Stimulated activated naive B cell treated with anti-CD40 and anti-IgM and Interleukin-4, amounts not matched to agents 10 μg/mL and 1 μg/mL and 100 μg/mL, for 72 hours (primary cell): ENCODE measurements at regions not wholly inside any gene's neighbourhood (a gene's known extent, or its start where the extent isn't known, plus 50 kb on each side); places are given as distances from the start of the nearest gene placed in this dataset.

Source experiments
- ATAC-seq, 2 donors: fragments of 150-1000 bp; cut with Tn5 transposase; replicated peaks; 2 replicates each; pipeline ENCODE4 v1.10.0; 2021; ENCODE audit warnings: moderate library complexity in 1 of 2
- DNase-seq: peaks from one replicate; pipeline ENCODE4 v3.0.0; 2021
- H3K27ac Mint-ChIP-seq: one replicate; pipeline ENCODE4 v1.8.0; 2022; ENCODE audit warnings: mild to moderate bottlenecking, mixed read lengths
- H3K27me3 Mint-ChIP-seq, 2 donors: one replicate each; pipeline ENCODE4 v1.8.0; 2022; ENCODE audit warnings: mixed read lengths in 2 of 2
- H3K36me3 Mint-ChIP-seq, 2 donors: one replicate each; pipeline ENCODE4 v1.8.0; 2022; ENCODE audit warnings: mixed read lengths in 2 of 2, mild to moderate bottlenecking in 1 of 2
- H3K4me1 Mint-ChIP-seq, 2 donors: one replicate each; pipeline ENCODE4 v1.8.0; 2022; ENCODE audit warnings: mixed read lengths in 2 of 2, mild to moderate bottlenecking in 1 of 2
- H3K4me3 Mint-ChIP-seq, 2 donors: one replicate each; pipeline ENCODE4 v1.8.0; 2022; ENCODE audit warnings: mild to moderate bottlenecking in 2 of 2, mixed read lengths in 2 of 2, moderate library complexity in 1 of 2
- H3K9me3 Mint-ChIP-seq, 2 donors: one replicate each; pipeline ENCODE4 v1.8.0; 2022; ENCODE audit warnings: mixed read lengths in 2 of 2, mild to moderate bottlenecking in 1 of 2

- DNase-seq (no peak), ATAC-seq (no peak)
- no peak overlapping the region for H3K4me3 Mint-ChIP-seq
- H3K27me3 Mint-ChIP-seq: no peaks in the 10 kb centered on the region
- H3K4me1 Mint-ChIP-seq: no peaks in the 10 kb centered on the region
- peaks cover 0 to 4% of the 10 kb centered on the region in 2 donors for H3K9me3 Mint-ChIP-seq
- no peak overlapping the region for H3K27ac Mint-ChIP-seq
- no peaks in the 10 kb centered on the region for H3K36me3 Mint-ChIP-seq
Measured at GRCh38 chr15:96020133-96020532, 310.4 kb upstream of the NR2F2 start.

GRCh38 chr15:96020797-96021196, 309.7 kb upstream of the NR2F2 start:
- DNase-seq (no peak), ATAC-seq (no peak)
- no peaks in the 10 kb centered on the region for H3K36me3 Mint-ChIP-seq
- no peaks in the 10 kb centered on the region for H3K4me1 Mint-ChIP-seq
- no peaks in the 10 kb centered on the region for H3K27me3 Mint-ChIP-seq
- peaks cover 0 to 4% of the 10 kb centered on the region in 2 donors for H3K9me3 Mint-ChIP-seq
- H3K27ac Mint-ChIP-seq: no peak overlapping the region
- no peak overlapping the region for H3K4me3 Mint-ChIP-seq

- Mint-ChIP-seq H3K27ac (no peak overlapping the region), H3K4me3 (no peak overlapping the region), H3K36me3 (no peaks in the 10 kb centered on the region), H3K4me1 (no peaks in the 10 kb centered on the region), H3K9me3 (peaks cover 0 to 3% of the 10 kb centered on the region in 2 donors), H3K27me3 (no peaks in the 10 kb centered on the region)
- DNase-seq (no peak), ATAC-seq (no peak)
Measured at GRCh38 chr15:96023081-96023480, 307.4 kb upstream of the NR2F2 start.

GRCh38 chr15:96027501-96027900, 303.0 kb upstream of the NR2F2 start:
- Mint-ChIP-seq H3K27ac (no peak overlapping the region), H3K36me3 (no peaks in the 10 kb centered on the region), H3K4me1 (no peaks in the 10 kb centered on the region), H3K9me3 (peaks cover 0 to 3% of the 10 kb centered on the region in 2 donors), H3K4me3 (no peak overlapping the region), H3K27me3 (no peaks in the 10 kb centered on the region)
- DNase-seq: no peak
- ATAC-seq: no peak

- Mint-ChIP-seq H3K27ac (no peak overlapping the region), H3K27me3 (no peaks in the 10 kb centered on the region), H3K9me3 (peaks cover 0 to 3% of the 10 kb centered on the region in 2 donors), H3K4me3 (no peak overlapping the region), H3K36me3 (no peaks in the 10 kb centered on the region), H3K4me1 (no peaks in the 10 kb centered on the region)
- no peak for DNase-seq
- no peak for ATAC-seq
Measured at GRCh38 chr15:96028620-96029019, 301.9 kb upstream of the NR2F2 start.

- Mint-ChIP-seq H3K27me3 (no peaks in the 10 kb centered on the region), H3K4me3 (no peak overlapping the region), H3K4me1 (no peaks in the 10 kb centered on the region), H3K36me3 (no peaks in the 10 kb centered on the region), H3K27ac (no peak overlapping the region), H3K9me3 (peaks cover 0 to 2% of the 10 kb centered on the region in 2 donors)
- no peak for DNase-seq
- no peak for ATAC-seq
Measured at GRCh38 chr15:96029172-96029571, 301.3 kb upstream of the NR2F2 start.

- ATAC-seq: no peak
Measured at GRCh38 chr15:96031426-96032110, 298.9 kb upstream of the NR2F2 start.

GRCh38 chr15:96035091-96035490, 295.4 kb upstream of the NR2F2 start:
- DNase-seq: no peak
- ATAC-seq: no peak
- H3K4me1 Mint-ChIP-seq: no peaks in the 10 kb centered on the region
- no peak overlapping the region for H3K4me3 Mint-ChIP-seq
- H3K9me3 Mint-ChIP-seq: peaks cover 0 to 5% of the 10 kb centered on the region in 2 donors
- no peaks in the 10 kb centered on the region for H3K36me3 Mint-ChIP-seq
- peaks cover 0 to 22% of the 10 kb centered on the region in 2 donors for H3K27me3 Mint-ChIP-seq
- H3K27ac Mint-ChIP-seq: no peak overlapping the region

More at GRCh38 chr15:96031426-96032110, 298.9 kb upstream of the NR2F2 start:
- Mint-ChIP-seq H3K4me3 (no peak overlapping the region), H3K27me3 (peaks cover 0 to 11% of the 10 kb centered on the region in 2 donors), H3K36me3 (no peaks in the 10 kb centered on the region), H3K9me3 (peaks cover 0 to 7% of the 10 kb centered on the region in 2 donors), H3K27ac (no peak overlapping the region), H3K4me1 (no peaks in the 10 kb centered on the region)
- no peak for DNase-seq

- DNase-seq (no peak), ATAC-seq (no peak)
- Mint-ChIP-seq H3K4me3 (no peak overlapping the region), H3K36me3 (no peaks in the 10 kb centered on the region), H3K27me3 (peaks cover 0 to 27% of the 10 kb centered on the region in 2 donors), H3K4me1 (no peaks in the 10 kb centered on the region), H3K9me3 (peaks cover 0 to 5% of the 10 kb centered on the region in 2 donors), H3K27ac (no peak overlapping the region)
Measured at GRCh38 chr15:96035635-96036034, 294.9 kb upstream of the NR2F2 start.

GRCh38 chr15:96037584-96037983, 292.9 kb upstream of the NR2F2 start:
- no peaks in the 10 kb centered on the region for H3K36me3 Mint-ChIP-seq
- ATAC-seq (no peak), DNase-seq (no peak)
- H3K27me3 Mint-ChIP-seq: peaks cover 0 to 33% of the 10 kb centered on the region in 2 donors
- peaks cover 1 to 3% of the 10 kb centered on the region in 2 donors for H3K4me1 Mint-ChIP-seq
- no peak overlapping the region for H3K27ac Mint-ChIP-seq
- no peak overlapping the region for H3K4me3 Mint-ChIP-seq
- peaks cover 0 to 9% of the 10 kb centered on the region in 2 donors for H3K9me3 Mint-ChIP-seq

- H3K27me3 Mint-ChIP-seq: peaks cover 0 to 33% of the 10 kb centered on the region in 2 donors
- DNase-seq (no peak), ATAC-seq (no peak)
- H3K4me1 Mint-ChIP-seq: peaks cover 1 to 9% of the 10 kb centered on the region in 2 donors
- no peak overlapping the region for H3K27ac Mint-ChIP-seq
- H3K36me3 Mint-ChIP-seq: no peaks in the 10 kb centered on the region
- H3K9me3 Mint-ChIP-seq: peaks cover 0 to 9% of the 10 kb centered on the region in 2 donors
- H3K4me3 Mint-ChIP-seq: no peak overlapping the region
Measured at GRCh38 chr15:96038131-96038530, 292.4 kb upstream of the NR2F2 start.

GRCh38 chr15:96038650-96039049, 291.9 kb upstream of the NR2F2 start:
- no peak for ATAC-seq
- DNase-seq: no peak
- Mint-ChIP-seq H3K27ac (no peak overlapping the region), H3K36me3 (no peaks in the 10 kb centered on the region), H3K27me3 (peaks cover 0 to 33% of the 10 kb centered on the region in 2 donors), H3K4me3 (no peak overlapping the region), H3K4me1 (peaks cover 1 to 10% of the 10 kb centered on the region in 2 donors), H3K9me3 (peaks cover 0 to 11% of the 10 kb centered on the region in 2 donors)

- Mint-ChIP-seq H3K36me3 (no peaks in the 10 kb centered on the region), H3K4me3 (no peak overlapping the region), H3K9me3 (peaks cover 0 to 8% of the 10 kb centered on the region in 2 donors), H3K27ac (no peak overlapping the region), H3K27me3 (peaks cover 0 to 22% of the 10 kb centered on the region in 2 donors), H3K4me1 (peaks cover 1 to 10% of the 10 kb centered on the region in 2 donors)
- DNase-seq (no peak), ATAC-seq (no peak)
Measured at GRCh38 chr15:96041982-96042733, 288.3 kb upstream of the NR2F2 start.

GRCh38 chr15:96042734-96043224, 287.7 kb upstream of the NR2F2 start:
- no peak overlapping the region for H3K27ac Mint-ChIP-seq
- H3K4me3 Mint-ChIP-seq: no peak overlapping the region
- peaks cover 1 to 10% of the 10 kb centered on the region in 2 donors for H3K4me1 Mint-ChIP-seq
- H3K36me3 Mint-ChIP-seq: no peaks in the 10 kb centered on the region
- peaks cover 0 to 17% of the 10 kb centered on the region in 2 donors for H3K27me3 Mint-ChIP-seq
- ATAC-seq (peak; percentile 79), DNase-seq (no peak)
- peaks cover 0 to 8% of the 10 kb centered on the region in 2 donors for H3K9me3 Mint-ChIP-seq
